Subcutaneous abdominal adipose tissue (tissue), 5 donors: ENCODE measurements at regions not wholly inside any gene's neighbourhood (a gene's known extent, or its start where the extent isn't known, plus 50 kb on each side); places are given as distances from the start of the nearest gene placed in this dataset.

ENCODE experiments used
- H3K27ac ChIP-seq: one replicate; pipeline ENCODE4 v1.7.0; 2013; ENCODE audit warnings: low read depth, mild to moderate bottlenecking, inconsistent platforms, low read length, moderate library complexity
- H3K27me3 ChIP-seq, 5 donors: one replicate each; pipeline ENCODE4 v1.7.0; 2013; ENCODE audit warnings: low read length in 5 of 5, inconsistent platforms in 1 of 5; ENCODE audit not compliant: control insufficient read depth in 5 of 5, insufficient read depth in 4 of 5
- H3K36me3 ChIP-seq, 5 donors: one replicate each; pipeline ENCODE4 v1.7.0; 2013; ENCODE audit warnings: low read length in 5 of 5; ENCODE audit not compliant: control insufficient read depth in 5 of 5, insufficient read depth in 5 of 5
- H3K4me1 ChIP-seq, 5 donors: one replicate each; pipeline ENCODE4 v1.7.0; 2013; ENCODE audit warnings: low read length in 5 of 5, mild to moderate bottlenecking in 3 of 5, moderate library complexity in 1 of 5; ENCODE audit not compliant: control insufficient read depth in 5 of 5, insufficient read depth in 5 of 5
- H3K4me3 ChIP-seq, 5 donors: one replicate each; pipeline ENCODE4 v1.7.0; 2013; ENCODE audit warnings: low read length in 5 of 5, low read depth in 1 of 5
- H3K9ac ChIP-seq, 5 donors: one replicate each; pipeline ENCODE4 v1.7.0; 2013; ENCODE audit warnings: low read length in 5 of 5, mild to moderate bottlenecking in 4 of 5, moderate library complexity in 3 of 5
- H3K9me3 ChIP-seq, 5 donors: one replicate each; pipeline ENCODE4 v1.7.0; 2013; ENCODE audit warnings: low read length in 5 of 5; ENCODE audit not compliant: control insufficient read depth in 5 of 5
- donor health status: healthy.
- donor health status: healthy.
- donor health status: healthy.
- donor health status: healthy.
- donor health status: healthy.

GRCh38 chr2:58895857-58896256 lies 654.7 kb upstream of the FANCL start:
- no peak overlapping the region for H3K27ac ChIP-seq
- peaks cover 0 to 4% (median 0%) of the 10 kb centered on the region in 5 donors for H3K27me3 ChIP-seq
- H3K4me1 ChIP-seq: peaks cover 0 to 21% (median 13%) of the 10 kb centered on the region in 5 donors
- no peak overlapping the region for H3K4me3 ChIP-seq
- no peaks in the 10 kb centered on the region for H3K36me3 ChIP-seq
- H3K9ac ChIP-seq: no peak overlapping the region
- no peaks in the 10 kb centered on the region for H3K9me3 ChIP-seq

GRCh38 chr2:58893656-58894351 lies 652.7 kb upstream of the FANCL start:
- H3K36me3 ChIP-seq: no peaks in the 10 kb centered on the region
- no peaks in the 10 kb centered on the region for H3K27me3 ChIP-seq
- peaks cover 0 to 21% (median 13%) of the 10 kb centered on the region in 5 donors for H3K4me1 ChIP-seq
- no peak overlapping the region for H3K27ac ChIP-seq
- no peak overlapping the region for H3K9ac ChIP-seq
- H3K9me3 ChIP-seq: no peaks in the 10 kb centered on the region
- no peak overlapping the region for H3K4me3 ChIP-seq

- no peak overlapping the region for H3K9ac ChIP-seq
- H3K36me3 ChIP-seq: no peaks in the 10 kb centered on the region
- no peak overlapping the region for H3K4me3 ChIP-seq
- H3K27ac ChIP-seq: no peak overlapping the region
- H3K27me3 ChIP-seq: no peaks in the 10 kb centered on the region
- H3K4me1 ChIP-seq: peaks cover 0 to 19% (median 12%) of the 10 kb centered on the region in 5 donors
- H3K9me3 ChIP-seq: no peaks in the 10 kb centered on the region
Observed at GRCh38 chr2:58891828-58892377, 650.8 kb upstream of the FANCL start.

GRCh38 chr2:58890865-58891525 lies 649.9 kb upstream of the FANCL start:
- H3K4me1 ChIP-seq: peaks cover 0 to 10% (median 4%) of the 10 kb centered on the region in 5 donors
- H3K4me3 ChIP-seq: no peak overlapping the region
- H3K27me3 ChIP-seq: no peaks in the 10 kb centered on the region
- H3K9me3 ChIP-seq: no peaks in the 10 kb centered on the region
- no peaks in the 10 kb centered on the region for H3K36me3 ChIP-seq
- no peak overlapping the region for H3K27ac ChIP-seq
- H3K9ac ChIP-seq: no peak overlapping the region

GRCh38 chr2:58886009-58886408 lies 644.9 kb upstream of the FANCL start:
- Histone ChIP-seq H3K9ac (no peak overlapping the region), H3K36me3 (no peaks in the 10 kb centered on the region), H3K27me3 (no peaks in the 10 kb centered on the region), H3K4me1 (peaks cover 0 to 6% (median 0%) of the 10 kb centered on the region in 5 donors), H3K9me3 (no peaks in the 10 kb centered on the region), H3K4me3 (no peak overlapping the region), H3K27ac (no peak overlapping the region)

- Histone ChIP-seq H3K4me1 (peaks cover 0 to 8% (median 0%) of the 10 kb centered on the region in 5 donors), H3K9me3 (no peaks in the 10 kb centered on the region), H3K36me3 (no peaks in the 10 kb centered on the region), H3K27ac (no peak overlapping the region), H3K27me3 (no peaks in the 10 kb centered on the region), H3K4me3 (no peak overlapping the region), H3K9ac (no peak overlapping the region)
Observed at GRCh38 chr2:58879834-58880233, 638.7 kb upstream of the FANCL start.

GRCh38 chr2:58878778-58879177 lies 637.7 kb upstream of the FANCL start:
- no peaks in the 10 kb centered on the region for H3K27me3 ChIP-seq
- H3K9ac ChIP-seq: no peak overlapping the region
- H3K4me3 ChIP-seq: no peak overlapping the region
- H3K4me1 ChIP-seq: peaks cover 0 to 8% (median 0%) of the 10 kb centered on the region in 5 donors
- H3K27ac ChIP-seq: no peak overlapping the region
- H3K36me3 ChIP-seq: no peaks in the 10 kb centered on the region
- no peaks in the 10 kb centered on the region for H3K9me3 ChIP-seq

- H3K27ac ChIP-seq: no peak overlapping the region
Observed at GRCh38 chr2:58876126-58876525, 635.0 kb upstream of the FANCL start.

GRCh38 chr2:58875436-58875835 lies 634.3 kb upstream of the FANCL start:
- Histone ChIP-seq H3K9me3 (no peaks in the 10 kb centered on the region), H3K27ac (no peak overlapping the region), H3K9ac (no peak overlapping the region), H3K4me1 (peaks cover 0 to 3% (median 0%) of the 10 kb centered on the region in 5 donors), H3K36me3 (no peaks in the 10 kb centered on the region), H3K27me3 (no peaks in the 10 kb centered on the region), H3K4me3 (no peak overlapping the region)

More at GRCh38 chr2:58876126-58876525, 635.0 kb upstream of the FANCL start:
- Histone ChIP-seq H3K9me3 (no peaks in the 10 kb centered on the region), H3K4me1 (peaks cover 0 to 3% (median 0%) of the 10 kb centered on the region in 5 donors), H3K36me3 (no peaks in the 10 kb centered on the region), H3K4me3 (no peak overlapping the region), H3K9ac (no peak overlapping the region), H3K27me3 (no peaks in the 10 kb centered on the region)

- Histone ChIP-seq H3K9me3 (no peaks in the 10 kb centered on the region), H3K4me1 (peaks cover 0 to 3% (median 0%) of the 10 kb centered on the region in 5 donors), H3K9ac (no peak overlapping the region), H3K27ac (no peak overlapping the region), H3K27me3 (no peaks in the 10 kb centered on the region), H3K4me3 (no peak overlapping the region), H3K36me3 (no peaks in the 10 kb centered on the region)
Observed at GRCh38 chr2:58871469-58872142, 630.5 kb upstream of the FANCL start.
